IPS-NIHi11 (cell line): ENCODE measurements at regions not wholly inside any gene's neighbourhood (a gene's known extent, or its start where the extent isn't known, plus 50 kb on each side); places are given as distances from the start of the nearest gene placed in this dataset.
"Not testable (repeated sequence)": the region's sequence is repeated elsewhere in the genome, so short reads cannot be mapped to it uniquely, and the experiment has no call there.

Source experiments
- DNase-seq: peaks from one replicate; pipeline ENCODE4 v3.0.0; 2012; ENCODE audit warnings: mixed read lengths, low spot score

- DNase-seq = not testable (repeated sequence)
Observed at GRCh38 chr5:7299731-7300130, 96.2 kb upstream of the ADCY2 start.

- DNase-seq = not testable (repeated sequence)
Observed at GRCh38 chr5:7305000-7305674, 90.8 kb upstream of the ADCY2 start.

GRCh38 chr5:7306556-7306955 lies 89.4 kb upstream of the ADCY2 start:
- not testable (repeated sequence) for DNase-seq

- DNase-seq = not testable (repeated sequence)
Observed at GRCh38 chr5:7307709-7308108, 88.2 kb upstream of the ADCY2 start.

DNA sequence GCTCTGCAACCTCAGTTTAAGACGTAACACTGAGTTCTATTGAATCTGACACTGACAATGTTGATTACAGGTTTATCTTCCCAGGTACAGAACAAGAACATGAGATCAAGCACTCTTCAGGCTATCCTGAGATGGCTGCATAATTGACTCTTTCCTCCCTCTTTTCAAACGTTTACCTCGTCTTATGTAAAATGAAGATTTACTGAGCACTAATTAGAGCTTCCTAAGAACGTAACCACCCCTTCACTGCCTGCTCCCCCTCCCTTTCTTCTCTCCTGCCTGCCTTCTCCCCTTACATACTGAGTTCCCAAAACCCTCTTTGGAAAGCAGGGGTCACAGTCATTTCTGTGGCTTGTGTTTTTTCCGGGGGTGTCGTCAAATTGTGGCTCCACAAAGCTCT lies 86.2 kb upstream of the ADCY2 start:
- not testable (repeated sequence) for DNase-seq

DNA sequence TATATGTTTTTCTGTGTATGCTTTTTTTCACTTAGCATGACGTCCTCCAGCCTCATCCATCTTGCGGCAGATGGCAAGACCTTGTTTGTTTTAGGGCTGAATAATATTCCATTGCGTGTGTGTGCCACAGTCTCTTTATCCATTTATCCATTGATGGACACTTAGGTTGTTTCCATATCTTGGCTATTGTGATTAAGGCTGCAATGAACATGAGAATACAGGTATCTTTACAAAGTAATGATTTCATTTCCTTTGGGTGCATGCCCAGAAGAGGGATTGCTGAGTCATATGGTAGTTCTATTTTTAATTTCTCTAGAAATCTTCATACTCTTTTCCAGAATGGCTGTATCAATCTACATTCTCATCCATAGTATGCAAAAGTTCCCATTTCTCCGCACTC lies 85.3 kb upstream of the ADCY2 start:
- not testable (repeated sequence) for DNase-seq

GRCh38 chr5:7315118-7315517 lies 80.8 kb upstream of the ADCY2 start:
- DNase-seq = no peak

- no peak for DNase-seq
Observed at GRCh38 chr5:7317751-7318150, 78.2 kb upstream of the ADCY2 start.

DNA sequence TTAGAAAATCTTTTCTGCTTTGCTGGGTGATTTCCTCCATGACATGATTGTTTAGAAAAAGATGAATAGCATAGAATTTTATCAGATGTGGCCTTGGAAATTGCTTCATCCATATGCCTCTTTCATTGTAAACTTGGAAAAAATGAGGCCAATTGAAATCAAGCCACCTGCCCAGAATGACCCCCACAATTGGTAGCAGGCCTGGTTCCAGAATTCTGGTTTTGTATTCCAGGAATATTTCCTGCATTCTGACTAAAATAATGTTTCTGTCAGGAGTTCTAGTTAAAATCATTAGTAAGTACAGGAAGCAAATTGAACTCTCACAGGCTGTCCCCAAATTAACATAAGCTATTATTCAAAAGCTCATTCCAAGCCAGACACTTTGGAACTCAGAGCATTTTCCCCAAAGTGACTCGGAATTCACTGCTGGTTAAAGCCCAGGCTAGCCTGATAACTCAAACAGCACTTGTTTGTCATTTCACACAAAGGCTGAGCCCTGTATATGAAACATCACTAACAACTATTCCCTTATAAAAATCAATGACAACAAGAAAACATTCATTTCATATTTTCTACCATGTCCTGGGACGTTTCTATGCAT lies 75.1 kb upstream of the ADCY2 start:
- DNase-seq = no peak

DNA sequence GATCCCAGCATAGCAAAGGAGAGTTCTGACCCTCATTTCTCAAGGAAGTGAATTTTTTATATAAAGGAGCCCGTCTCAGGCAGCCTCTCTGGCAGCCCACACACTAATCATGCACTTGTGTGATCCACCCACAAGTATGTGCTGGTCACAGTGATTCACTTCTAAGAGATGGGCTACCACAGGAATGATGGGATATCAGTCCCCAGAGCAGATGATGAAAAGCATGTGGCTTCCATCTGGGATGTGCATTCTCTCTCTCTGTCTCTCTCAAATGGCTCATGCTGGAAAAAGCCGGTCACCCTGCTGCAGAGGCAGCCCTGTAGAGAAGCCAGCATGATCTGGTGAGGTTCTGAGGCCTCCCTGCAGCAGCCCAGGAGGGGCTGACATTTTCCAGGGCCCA lies 74.2 kb upstream of the ADCY2 start:
- DNase-seq = no peak

GRCh38 chr5:7324919-7325318 lies 71.0 kb upstream of the ADCY2 start:
- no peak for DNase-seq

GRCh38 chr5:7325975-7326913 lies 69.7 kb upstream of the ADCY2 start:
- no peak for DNase-seq

- no peak for DNase-seq
Observed at GRCh38 chr5:7329141-7329540, 66.8 kb upstream of the ADCY2 start.

- DNase-seq = no peak
Observed at GRCh38 chr5:7329712-7330111, 66.2 kb upstream of the ADCY2 start.

- DNase-seq = no peak
Observed at GRCh38 chr5:7330256-7330655, 65.7 kb upstream of the ADCY2 start.

DNA sequence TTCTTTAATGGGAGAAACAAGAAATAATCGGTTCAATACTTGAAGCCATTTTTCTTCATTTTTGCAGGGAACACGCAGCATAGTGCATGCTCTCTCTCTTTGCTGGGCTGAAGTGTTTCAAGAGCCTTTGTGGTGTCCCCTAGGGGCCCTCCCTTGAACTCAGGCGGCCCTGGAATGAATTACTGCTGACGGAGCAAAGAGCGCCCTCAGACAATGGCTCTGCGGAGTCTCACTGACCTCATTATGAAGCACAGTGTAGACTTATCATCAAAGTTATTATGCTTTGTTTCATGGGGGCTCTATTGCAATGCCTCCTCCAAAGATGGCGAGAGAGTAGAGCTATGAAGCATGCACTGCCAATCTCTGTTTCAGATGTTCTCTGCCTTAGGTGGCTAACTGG lies 64.8 kb upstream of the ADCY2 start:
- DNase-seq = peak; percentile 27
